ENCODE measurements at regions not wholly inside any gene's neighbourhood (a gene's known extent, or its start where the extent isn't known, plus 50 kb on each side); places are given as distances from the start of the nearest gene placed in this dataset.

DNA sequence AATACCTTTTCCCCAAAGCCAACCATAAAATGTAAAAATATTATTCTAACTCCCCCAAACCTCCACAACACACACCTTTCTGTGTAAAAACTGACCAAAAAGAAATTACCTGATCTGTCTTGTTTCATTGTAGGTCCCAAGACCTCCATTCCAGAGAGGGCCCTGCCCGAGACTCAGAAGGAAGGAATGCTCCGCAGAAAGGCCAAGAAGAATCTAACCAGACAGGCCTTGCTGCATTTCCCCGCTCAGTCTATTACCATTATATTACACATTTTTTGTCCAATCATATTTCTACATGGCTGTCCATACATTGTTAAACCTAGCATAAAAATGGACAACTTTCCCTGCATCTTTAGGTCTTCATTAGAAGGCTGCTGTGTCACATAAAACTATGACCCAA, 237.5 kb upstream of the UBASH3B start:
- TF ChIP-seq, protein P1, sequence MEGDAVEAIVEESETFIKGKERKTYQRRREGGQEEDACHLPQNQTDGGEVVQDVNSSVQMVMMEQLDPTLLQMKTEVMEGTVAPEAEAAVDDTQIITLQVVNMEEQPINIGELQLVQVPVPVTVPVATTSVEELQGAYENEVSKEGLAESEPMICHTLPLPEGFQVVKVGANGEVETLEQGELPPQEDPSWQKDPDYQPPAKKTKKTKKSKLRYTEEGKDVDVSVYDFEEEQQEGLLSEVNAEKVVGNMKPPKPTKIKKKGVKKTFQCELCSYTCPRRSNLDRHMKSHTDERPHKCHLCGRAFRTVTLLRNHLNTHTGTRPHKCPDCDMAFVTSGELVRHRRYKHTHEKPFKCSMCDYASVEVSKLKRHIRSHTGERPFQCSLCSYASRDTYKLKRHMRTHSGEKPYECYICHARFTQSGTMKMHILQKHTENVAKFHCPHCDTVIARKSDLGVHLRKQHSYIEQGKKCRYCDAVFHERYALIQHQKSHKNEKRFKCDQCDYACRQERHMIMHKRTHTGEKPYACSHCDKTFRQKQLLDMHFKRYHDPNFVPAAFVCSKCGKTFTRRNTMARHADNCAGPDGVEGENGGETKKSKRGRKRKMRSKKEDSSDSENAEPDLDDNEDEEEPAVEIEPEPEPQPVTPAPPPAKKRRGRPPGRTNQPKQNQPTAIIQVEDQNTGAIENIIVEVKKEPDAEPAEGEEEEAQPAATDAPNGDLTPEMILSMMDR (IDR thresholded peaks at IDR 0.05), result no peak
- TF ChIP-seq POLR2A (IDR thresholded peaks at IDR 0.05), result no peak
